NCI-H146 (cell line): ENCODE measurements at regions not wholly inside any gene's neighbourhood (a gene's known extent, or its start where the extent isn't known, plus 50 kb on each side); places are given as distances from the start of the nearest gene placed in this dataset.

ENCODE experiments used
- DNase-seq: peaks from one replicate; lab custom pipeline; 2025; lab: John Stamatoyannopoulos, UW

GRCh38 chr10:62453274-62453673 lies 79.1 kb downstream of the ZNF365 start:
- no peak for DNase-seq

GRCh38 chr10:62454687-62455397 lies 80.7 kb downstream of the ZNF365 start:
- no peak for DNase-seq

- DNase-seq = no peak
These were observed 82.5 kb downstream of the ZNF365 start for GRCh38 chr10:62456611-62457101.

GRCh38 chr10:62457196-62457595 lies 83.0 kb downstream of the ZNF365 start:
- no peak for DNase-seq

- DNase-seq = no peak
These were observed 83.4 kb downstream of the ZNF365 start for GRCh38 chr10:62457598-62457997.

GRCh38 chr10:62459072-62459471 lies 84.9 kb downstream of the ZNF365 start:
- no peak for DNase-seq

GRCh38 chr10:62459500-62459899 lies 85.3 kb downstream of the ZNF365 start:
- no peak for DNase-seq

GRCh38 chr10:62460393-62460792 lies 86.2 kb downstream of the ZNF365 start:
- DNase-seq = no peak

- DNase-seq = no peak
These were observed 87.0 kb downstream of the ZNF365 start for GRCh38 chr10:62461120-62461519.

GRCh38 chr10:62462461-62462860 lies 88.3 kb downstream of the ZNF365 start:
- no peak for DNase-seq

- DNase-seq = no peak
These were observed 89.2 kb downstream of the ZNF365 start for GRCh38 chr10:62463364-62463763.

- DNase-seq = no peak
These were observed 90.1 kb downstream of the ZNF365 start for GRCh38 chr10:62464308-62464707.

GRCh38 chr10:62466590-62466989 lies 92.4 kb downstream of the ZNF365 start:
- no peak for DNase-seq

- DNase-seq = no peak
These were observed 93.4 kb downstream of the ZNF365 start for GRCh38 chr10:62467527-62467926.

GRCh38 chr10:62471711-62472110 lies 97.5 kb downstream of the ZNF365 start:
- DNase-seq = no peak

- no peak for DNase-seq
These were observed 99.1 kb downstream of the ZNF365 start for GRCh38 chr10:62473241-62473640.

- DNase-seq = no peak
These were observed 101.4 kb downstream of the ZNF365 start for GRCh38 chr10:62475551-62475950.

- no peak for DNase-seq
These were observed 105.4 kb downstream of the ZNF365 start for GRCh38 chr10:62479523-62479922.

- no peak for DNase-seq
These were observed 106.0 kb downstream of the ZNF365 start for GRCh38 chr10:62480196-62480595.

GRCh38 chr10:62482581-62482980 lies 108.4 kb downstream of the ZNF365 start:
- no peak for DNase-seq

GRCh38 chr10:62491597-62491996 lies 117.4 kb downstream of the ZNF365 start:
- no peak for DNase-seq

GRCh38 chr10:62492012-62492869 lies 118.1 kb downstream of the ZNF365 start:
- DNase-seq = peak; percentile 0

GRCh38 chr10:62492870-62493180 lies 118.7 kb downstream of the ZNF365 start:
- DNase-seq = no peak
